ENCODE measurements at regions not wholly inside any gene's neighbourhood (a gene's known extent, or its start where the extent isn't known, plus 50 kb on each side); places are given as distances from the start of the nearest gene placed in this dataset.

GRCh38 chr3:34405159-34405558 lies 606.7 kb downstream of the PDCD6IP start:
- Mint-ChIP-seq H3K4me1 (no peaks in the 10 kb centered on the region), H3K36me3 (ENCODE audit: low read depth) (no peaks in the 10 kb centered on the region), H3K27ac (no peak overlapping the region), H3K27me3 (no peaks in the 10 kb centered on the region), H3K4me3 (no peak overlapping the region), H3K9me3 (peaks cover 10% of the 10 kb centered on the region)
- POLR2A ChIA-PET: no interaction called here
- DNase-seq (no peak), ATAC-seq (ENCODE audit: low read depth) (no peak)
- CTCF ChIA-PET: no interaction called here
- intact Hi-C loops (cut with micrococcal nuclease): no loop called here
- TF ChIP-seq CTCF (IDR thresholded peaks at IDR 0.05): no peak

GRCh38 chr3:34407281-34407680 lies 608.9 kb downstream of the PDCD6IP start:
- Mint-ChIP-seq H3K4me1 (no peaks in the 10 kb centered on the region), H3K27me3 (no peaks in the 10 kb centered on the region), H3K36me3 (ENCODE audit: low read depth) (no peaks in the 10 kb centered on the region), H3K4me3 (no peak overlapping the region), H3K9me3 (no peaks in the 10 kb centered on the region), H3K27ac (no peak overlapping the region)
- no peak for TF ChIP-seq CTCF (IDR thresholded peaks at IDR 0.05)
- intact Hi-C loops (cut with micrococcal nuclease): no loop called here
- ATAC-seq (ENCODE audit: low read depth) (no peak), DNase-seq (no peak)
- ChIA-PET POLR2A (no interaction called here), CTCF (no interaction called here)

GRCh38 chr3:34408088-34408487 lies 609.7 kb downstream of the PDCD6IP start:
- intact Hi-C loops (cut with micrococcal nuclease): no loop called here

GRCh38 chr3:34411596-34411995 lies 613.2 kb downstream of the PDCD6IP start:
- no peak for DNase-seq
- POLR2A ChIA-PET: no interaction called here
- intact Hi-C loops (cut with micrococcal nuclease): no loop called here
- H3K27ac Mint-ChIP-seq: no peak overlapping the region
- H3K4me1 Mint-ChIP-seq: no peaks in the 10 kb centered on the region
- TF ChIP-seq CTCF (IDR thresholded peaks at IDR 0.05): no peak
- H3K9me3 Mint-ChIP-seq: no peaks in the 10 kb centered on the region
- no peak for ATAC-seq (ENCODE audit: low read depth)
- CTCF ChIA-PET: no interaction called here
- no peaks in the 10 kb centered on the region for H3K36me3 Mint-ChIP-seq (ENCODE audit: low read depth)
- H3K27me3 Mint-ChIP-seq: no peaks in the 10 kb centered on the region
- no peak overlapping the region for H3K4me3 Mint-ChIP-seq

More at GRCh38 chr3:34408088-34408487, 609.7 kb downstream of the PDCD6IP start:
- no peak for TF ChIP-seq CTCF (IDR thresholded peaks at IDR 0.05)
- Mint-ChIP-seq H3K4me1 (no peaks in the 10 kb centered on the region), H3K27ac (no peak overlapping the region), H3K27me3 (no peaks in the 10 kb centered on the region), H3K9me3 (no peaks in the 10 kb centered on the region), H3K36me3 (ENCODE audit: low read depth) (no peaks in the 10 kb centered on the region), H3K4me3 (no peak overlapping the region)
- ChIA-PET POLR2A (no interaction called here), CTCF (no interaction called here)
- ATAC-seq (ENCODE audit: low read depth) (no peak), DNase-seq (no peak)

- no peak for TF ChIP-seq CTCF (IDR thresholded peaks at IDR 0.05)
- Mint-ChIP-seq H3K4me1 (no peaks in the 10 kb centered on the region), H3K9me3 (no peaks in the 10 kb centered on the region), H3K36me3 (ENCODE audit: low read depth) (no peaks in the 10 kb centered on the region), H3K27me3 (no peaks in the 10 kb centered on the region), H3K27ac (no peak overlapping the region), H3K4me3 (no peak overlapping the region)
- ChIA-PET POLR2A (interaction anchor here (0.7 kb wide), 1 partner anchor 125 kb away, joined by 3 read pairs; no protein-coding TSS in a partner anchor), CTCF (no interaction called here)
- intact Hi-C loops (cut with micrococcal nuclease): no loop called here
- ATAC-seq (ENCODE audit: low read depth) (no peak), DNase-seq (no peak)
Measured at GRCh38 chr3:34419801-34420200, 621.4 kb downstream of the PDCD6IP start.

Data from activated B cell treated with CpG ODN at 0.5 μM for 24 hours (primary cell).